ENCODE measurements at regions not wholly inside any gene's neighbourhood (a gene's known extent, or its start where the extent isn't known, plus 50 kb on each side); places are given as distances from the start of the nearest gene placed in this dataset.

- FAIRE-seq (no peak), DNase-seq (ENCODE audit: extremely low spot score, insufficient read length, low read depth) (no peak)
These were observed 65.1 kb downstream of the PFDN4 start for GRCh38 chr20:54272901-54273488.

- DNase-seq (ENCODE audit: extremely low spot score, insufficient read length, low read depth) (no peak), FAIRE-seq (no peak)
These were observed 67.6 kb downstream of the PFDN4 start for GRCh38 chr20:54275359-54276111.

GRCh38 chr20:54276577-54277169 is 68.8 kb downstream of the PFDN4 start:
- DNase-seq (ENCODE audit: extremely low spot score, insufficient read length, low read depth): no peak
- FAIRE-seq: no peak

- FAIRE-seq: no peak
These were observed 70.4 kb downstream of the PFDN4 start for GRCh38 chr20:54278262-54278661.

GRCh38 chr20:54282625-54283024 is 74.7 kb downstream of the PFDN4 start:
- DNase-seq (ENCODE audit: extremely low spot score, insufficient read length, low read depth): no peak
- FAIRE-seq: no peak

More at GRCh38 chr20:54278262-54278661, 70.4 kb downstream of the PFDN4 start:
- DNase-seq (ENCODE audit: extremely low spot score, insufficient read length, low read depth): no peak

GRCh38 chr20:54283253-54283652 is 75.4 kb downstream of the PFDN4 start:
- FAIRE-seq (no peak), DNase-seq (ENCODE audit: extremely low spot score, insufficient read length, low read depth) (no peak)

- DNase-seq (ENCODE audit: extremely low spot score, insufficient read length, low read depth): no peak
- FAIRE-seq: no peak
These were observed 77.2 kb downstream of the PFDN4 start for GRCh38 chr20:54284928-54285704.

- DNase-seq (ENCODE audit: extremely low spot score, insufficient read length, low read depth) (no peak), FAIRE-seq (no peak)
These were observed 82.7 kb downstream of the PFDN4 start for GRCh38 chr20:54290636-54291035.

GRCh38 chr20:54291339-54292010 is 83.6 kb downstream of the PFDN4 start:
- FAIRE-seq (no peak), DNase-seq (ENCODE audit: extremely low spot score, insufficient read length, low read depth) (no peak)

GRCh38 chr20:54292185-54292584 is 84.3 kb downstream of the PFDN4 start:
- FAIRE-seq (no peak), DNase-seq (ENCODE audit: extremely low spot score, insufficient read length, low read depth) (no peak)

- no peak for FAIRE-seq
- no peak for DNase-seq (ENCODE audit: extremely low spot score, insufficient read length, low read depth)
These were observed 85.6 kb downstream of the PFDN4 start for GRCh38 chr20:54293526-54293925.

GRCh38 chr20:54294094-54294493 is 86.2 kb downstream of the PFDN4 start:
- FAIRE-seq (no peak), DNase-seq (ENCODE audit: extremely low spot score, insufficient read length, low read depth) (no peak)

GRCh38 chr20:54295686-54296085 is 87.8 kb downstream of the PFDN4 start:
- no peak for DNase-seq (ENCODE audit: extremely low spot score, insufficient read length, low read depth)
- no peak for FAIRE-seq

GRCh38 chr20:54305421-54305820 is 97.5 kb downstream of the PFDN4 start:
- FAIRE-seq: no peak
- no peak for DNase-seq (ENCODE audit: extremely low spot score, insufficient read length, low read depth)

GRCh38 chr20:54306985-54307710 is 99.3 kb downstream of the PFDN4 start:
- DNase-seq (ENCODE audit: extremely low spot score, insufficient read length, low read depth) (no peak), FAIRE-seq (no peak)

- FAIRE-seq: no peak
- no peak for DNase-seq (ENCODE audit: extremely low spot score, insufficient read length, low read depth)
These were observed 100.9 kb downstream of the PFDN4 start for GRCh38 chr20:54308804-54309203.

GRCh38 chr20:54318892-54319291 is 111.0 kb downstream of the PFDN4 start:
- DNase-seq (ENCODE audit: extremely low spot score, insufficient read length, low read depth) (no peak), FAIRE-seq (no peak)

GRCh38 chr20:54320148-54320607 is 112.3 kb downstream of the PFDN4 start:
- FAIRE-seq (no peak), DNase-seq (ENCODE audit: extremely low spot score, insufficient read length, low read depth) (no peak)

GRCh38 chr20:54321352-54322087 is 113.6 kb downstream of the PFDN4 start:
- DNase-seq (ENCODE audit: extremely low spot score, insufficient read length, low read depth) (no peak), FAIRE-seq (no peak)
